ENCODE measurements at regions not wholly inside any gene's neighbourhood (a gene's known extent, or its start where the extent isn't known, plus 50 kb on each side); places are given as distances from the start of the nearest gene placed in this dataset.

- TF ChIP-seq CTCF (IDR thresholded peaks at IDR 0.05 in 8 of 11, conservative IDR thresholded peaks at IDR 0.05 in 3 of 11) (no peak), POLR2A (IDR thresholded peaks at IDR 0.05) (no peak), POLR2AphosphoS5 (IDR thresholded peaks at IDR 0.05) (no peak)
Measured at GRCh38 chr20:62557999-62558408, 82.2 kb upstream of the GATA5 start.

All from spleen (tissue), 7 donors.